RWPE2 (cell line): ENCODE measurements at regions not wholly inside any gene's neighbourhood (a gene's known extent, or its start where the extent isn't known, plus 50 kb on each side); places are given as distances from the start of the nearest gene placed in this dataset.

Experiments
- ATAC-seq: fragments of 200-7000 bp; cut with Tn5 transposase; 3 replicates; pipeline ENCODE4 v1.9.1; 2021; ENCODE audit warnings: low read depth
- DNase-seq: peaks from one replicate; pipeline ENCODE4 v3.0.0-alpha.2; 2020; ENCODE audit warnings: low spot score
- H3K27ac ChIP-seq: fragments of 450-650 bp; 2 replicates; pipeline ENCODE4 v1.5.1; 2017; ENCODE audit warnings: mild to moderate bottlenecking; ENCODE audit not compliant: poor library complexity, severe bottlenecking
- H3K27me3 ChIP-seq: fragments of 250-450 bp; sonication (Bioruptor Pico); 2 replicates; pipeline ENCODE4 v1.5.1; 2021; ENCODE audit warnings: mild to moderate bottlenecking, moderate library complexity; ENCODE audit not compliant: insufficient read depth, poor library complexity, severe bottlenecking
- H3K36me3 ChIP-seq: fragments of 250-450 bp; sonication (Bioruptor Pico); 2 replicates; pipeline ENCODE4 v1.5.1; 2020; ENCODE audit warnings: low read depth, mild to moderate bottlenecking, moderate library complexity
- H3K4me1 ChIP-seq: fragments of 250-450 bp; sonication (Bioruptor Pico); 2 replicates; pipeline ENCODE4 v1.5.1; 2021; ENCODE audit warnings: mild to moderate bottlenecking, moderate library complexity; ENCODE audit not compliant: insufficient read depth, poor library complexity, severe bottlenecking
- H3K4me3 ChIP-seq: fragments of 250-450 bp; sonication (Bioruptor Pico); 2 replicates; pipeline ENCODE4 v1.5.1; 2021; ENCODE audit warnings: mild to moderate bottlenecking, moderate library complexity; ENCODE audit not compliant: severe bottlenecking
- H3K9me3 ChIP-seq: fragments of 250-450 bp; sonication (Bioruptor Pico); 2 replicates; pipeline ENCODE4 v1.5.1; 2021; ENCODE audit warnings: mild to moderate bottlenecking, moderate library complexity; ENCODE audit not compliant: severe bottlenecking
- TF ChIP-seq, protein P1 (sequence below): fragments of 450-650 bp; IDR thresholded peaks from one replicate; pipeline ENCODE4 v1.5.1; 2017; ENCODE audit warnings: mild to moderate bottlenecking, moderate library complexity; ENCODE audit not compliant: poor library complexity, severe bottlenecking

DNA sequence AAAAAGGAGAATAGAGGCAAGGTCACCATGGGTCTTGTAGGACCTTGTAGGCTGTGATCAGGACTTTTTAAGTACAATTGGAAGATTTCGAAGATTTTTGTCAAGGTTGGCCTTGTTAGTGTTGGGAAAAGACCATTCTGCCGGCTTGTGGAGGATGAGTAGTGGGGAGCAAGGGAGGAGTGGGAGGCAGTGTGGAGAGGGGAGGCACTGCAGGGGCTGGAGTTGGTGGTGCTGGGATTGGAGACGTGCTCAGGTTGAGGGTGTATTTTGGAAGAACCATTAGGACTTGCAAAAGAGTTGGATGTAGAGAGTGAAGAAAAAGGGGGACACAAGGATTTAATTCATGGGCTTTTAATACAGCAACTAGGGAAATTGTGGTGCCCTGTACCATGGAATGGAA lies 397.1 kb downstream of the TSN start:
- TF ChIP-seq, protein P1, sequence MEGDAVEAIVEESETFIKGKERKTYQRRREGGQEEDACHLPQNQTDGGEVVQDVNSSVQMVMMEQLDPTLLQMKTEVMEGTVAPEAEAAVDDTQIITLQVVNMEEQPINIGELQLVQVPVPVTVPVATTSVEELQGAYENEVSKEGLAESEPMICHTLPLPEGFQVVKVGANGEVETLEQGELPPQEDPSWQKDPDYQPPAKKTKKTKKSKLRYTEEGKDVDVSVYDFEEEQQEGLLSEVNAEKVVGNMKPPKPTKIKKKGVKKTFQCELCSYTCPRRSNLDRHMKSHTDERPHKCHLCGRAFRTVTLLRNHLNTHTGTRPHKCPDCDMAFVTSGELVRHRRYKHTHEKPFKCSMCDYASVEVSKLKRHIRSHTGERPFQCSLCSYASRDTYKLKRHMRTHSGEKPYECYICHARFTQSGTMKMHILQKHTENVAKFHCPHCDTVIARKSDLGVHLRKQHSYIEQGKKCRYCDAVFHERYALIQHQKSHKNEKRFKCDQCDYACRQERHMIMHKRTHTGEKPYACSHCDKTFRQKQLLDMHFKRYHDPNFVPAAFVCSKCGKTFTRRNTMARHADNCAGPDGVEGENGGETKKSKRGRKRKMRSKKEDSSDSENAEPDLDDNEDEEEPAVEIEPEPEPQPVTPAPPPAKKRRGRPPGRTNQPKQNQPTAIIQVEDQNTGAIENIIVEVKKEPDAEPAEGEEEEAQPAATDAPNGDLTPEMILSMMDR = no peak
- ATAC-seq (no peak), DNase-seq (no peak)
- Histone ChIP-seq H3K27me3 (peaks cover 6% of the 10 kb centered on the region), H3K4me1 (no peaks in the 10 kb centered on the region), H3K36me3 (no peaks in the 10 kb centered on the region), H3K9me3 (no peaks in the 10 kb centered on the region), H3K4me3 (no peak overlapping the region), H3K27ac (no peak overlapping the region)

DNA sequence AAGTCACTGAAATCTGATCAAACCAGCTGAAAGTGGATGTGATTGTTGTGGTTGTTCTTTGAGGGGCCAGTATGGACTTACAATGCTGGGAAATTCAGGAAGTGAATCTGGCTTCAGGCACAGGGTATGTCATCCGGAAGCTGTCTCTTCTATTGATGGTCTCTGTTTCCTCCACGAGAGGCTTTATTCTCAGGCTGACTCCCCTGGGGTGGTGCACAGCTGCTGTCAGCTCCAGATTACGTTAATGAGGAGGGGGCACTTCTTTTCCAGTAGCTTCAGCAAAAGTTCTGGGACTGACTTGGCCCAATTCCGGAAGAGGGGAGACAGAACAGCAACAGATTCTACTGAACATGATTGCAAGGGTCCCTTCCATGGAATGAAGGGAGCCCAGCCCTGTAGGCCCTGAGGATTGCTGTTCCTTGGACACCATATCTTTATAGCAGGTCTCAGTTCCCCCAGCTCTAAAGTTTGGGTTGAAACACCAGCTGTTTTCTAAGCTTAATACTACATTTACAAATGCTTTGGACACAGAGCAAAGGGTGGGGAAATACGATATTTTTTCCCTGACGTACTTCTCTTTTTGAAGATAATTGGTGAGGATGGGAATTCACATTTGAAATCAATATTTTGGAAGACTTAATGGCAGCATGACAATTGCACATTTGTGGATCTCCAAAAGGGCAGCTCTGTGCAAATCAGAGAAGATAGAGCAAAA lies 400.9 kb downstream of the TSN start:
- H3K9me3 ChIP-seq = no peaks in the 10 kb centered on the region
- TF ChIP-seq, protein P1 = no peak
- DNase-seq (no peak), ATAC-seq (no peak)
- H3K4me3 ChIP-seq = no peak overlapping the region
- no peaks in the 10 kb centered on the region for H3K4me1 ChIP-seq
- no peaks in the 10 kb centered on the region for H3K36me3 ChIP-seq
- peaks cover 9% of the 10 kb centered on the region for H3K27me3 ChIP-seq
- no peak overlapping the region for H3K27ac ChIP-seq

DNA sequence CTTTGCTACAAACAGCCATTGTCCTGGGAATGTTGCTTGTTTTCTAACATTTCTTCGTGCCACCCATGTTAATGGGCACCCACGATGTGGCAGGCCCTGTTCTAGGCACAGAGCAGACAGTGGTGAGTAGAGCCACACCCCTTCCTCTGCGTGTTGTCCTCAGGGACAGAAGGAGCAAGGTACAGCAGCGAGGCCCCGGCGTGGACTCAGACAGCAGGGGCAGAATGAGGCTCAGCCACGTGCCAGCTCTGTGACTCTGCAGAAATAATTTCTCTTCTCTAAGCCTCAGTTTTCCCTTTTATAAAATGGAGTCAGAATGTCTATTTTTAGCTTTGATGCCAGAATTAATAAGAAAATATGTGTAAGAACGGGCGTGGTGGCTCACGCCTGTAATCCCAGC lies 401.7 kb downstream of the TSN start:
- no peak for ATAC-seq
- TF ChIP-seq, protein P1 = no peak
- no peak overlapping the region for H3K27ac ChIP-seq

DNA sequence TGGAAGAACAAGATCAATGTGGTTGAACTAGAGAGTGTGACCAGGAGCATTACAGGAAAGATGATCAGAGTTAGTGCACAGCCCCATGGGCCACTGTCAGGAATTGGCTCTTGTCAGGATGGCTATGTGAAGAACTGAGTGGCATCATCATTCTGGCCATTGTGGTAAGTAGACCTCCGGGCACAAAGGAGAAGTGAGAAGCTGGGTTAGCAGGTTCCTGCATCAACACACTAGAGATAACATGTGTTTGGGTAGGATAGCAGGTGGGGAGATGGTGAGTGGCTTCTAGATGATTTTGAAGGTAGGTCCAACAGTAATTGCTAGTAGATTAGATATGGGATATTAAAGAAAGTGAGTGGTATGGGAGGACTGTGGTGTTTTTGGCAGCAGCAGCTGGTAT lies 408.2 kb downstream of the TSN start:
- Histone ChIP-seq H3K4me3 (no peak overlapping the region), H3K27ac (no peak overlapping the region), H3K9me3 (no peaks in the 10 kb centered on the region), H3K36me3 (no peaks in the 10 kb centered on the region), H3K27me3 (peaks cover 3% of the 10 kb centered on the region), H3K4me1 (no peaks in the 10 kb centered on the region)
- no peak for ATAC-seq
- no peak for DNase-seq
- TF ChIP-seq, protein P1 = no peak

More for the DNA sequence above, 401.7 kb downstream of the TSN start:
- Histone ChIP-seq H3K4me3 (no peak overlapping the region), H3K36me3 (no peaks in the 10 kb centered on the region), H3K9me3 (no peaks in the 10 kb centered on the region), H3K27me3 (peaks cover 9% of the 10 kb centered on the region), H3K4me1 (no peaks in the 10 kb centered on the region)
- no peak for DNase-seq

DNA sequence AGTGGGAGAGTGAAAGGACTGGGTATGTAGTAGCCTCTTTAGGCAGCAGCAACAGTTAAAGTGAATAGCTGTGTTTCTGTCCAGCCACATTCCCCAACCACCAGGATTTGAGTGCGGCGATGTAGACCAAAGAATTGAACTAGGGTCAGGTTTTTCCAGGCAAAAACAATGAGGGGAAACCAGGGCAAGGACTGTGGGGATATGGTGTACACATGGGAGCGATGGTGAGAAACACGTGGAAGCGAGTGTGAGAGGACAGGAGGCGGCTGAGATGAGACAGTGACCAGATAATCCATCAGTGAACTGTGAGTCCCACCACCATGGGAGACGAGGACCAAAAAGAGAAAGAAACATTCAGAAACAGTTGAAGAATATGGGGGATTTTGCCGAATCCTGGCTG lies 409.5 kb downstream of the TSN start:
- H3K4me1 ChIP-seq = no peaks in the 10 kb centered on the region
- no peaks in the 10 kb centered on the region for H3K36me3 ChIP-seq
- H3K4me3 ChIP-seq = no peak overlapping the region
- no peaks in the 10 kb centered on the region for H3K27me3 ChIP-seq
- TF ChIP-seq, protein P1 = no peak
- no peaks in the 10 kb centered on the region for H3K9me3 ChIP-seq
- no peak for ATAC-seq
- no peak for DNase-seq
- H3K27ac ChIP-seq = no peak overlapping the region
